GM18907 (cell line): ENCODE measurements at regions not wholly inside any gene's neighbourhood (a gene's known extent, or its start where the extent isn't known, plus 50 kb on each side); places are given as distances from the start of the nearest gene placed in this dataset.

Experiments used
- ATAC-seq: cut with Tn5 transposase; IDR thresholded peaks from one replicate; pipeline ENCODE4 v1.9.1; 2021; ENCODE audit warnings: mild to moderate bottlenecking, moderate library complexity; ENCODE audit not compliant: unreplicated experiment

DNA sequence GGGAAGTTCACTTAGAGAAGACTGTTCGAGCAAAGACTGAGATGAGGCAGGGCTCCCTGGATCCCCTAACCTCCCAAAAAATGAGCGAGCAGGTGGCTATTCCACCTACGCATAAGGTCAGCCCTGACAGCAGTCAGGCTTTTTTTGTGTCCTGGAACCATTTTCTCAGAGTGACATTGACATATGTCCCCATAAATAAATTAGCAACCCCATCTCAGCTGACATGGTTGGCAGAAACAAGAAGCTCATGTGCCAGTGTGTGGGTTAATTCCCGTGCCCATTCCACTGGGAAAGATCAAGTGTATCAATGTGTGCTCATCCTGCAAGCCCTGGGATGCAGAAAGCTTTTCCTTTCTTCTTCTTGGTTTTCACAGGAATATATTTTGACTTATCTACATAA lies 740.4 kb upstream of the CELF4 start:
- ATAC-seq, result no peak

DNA sequence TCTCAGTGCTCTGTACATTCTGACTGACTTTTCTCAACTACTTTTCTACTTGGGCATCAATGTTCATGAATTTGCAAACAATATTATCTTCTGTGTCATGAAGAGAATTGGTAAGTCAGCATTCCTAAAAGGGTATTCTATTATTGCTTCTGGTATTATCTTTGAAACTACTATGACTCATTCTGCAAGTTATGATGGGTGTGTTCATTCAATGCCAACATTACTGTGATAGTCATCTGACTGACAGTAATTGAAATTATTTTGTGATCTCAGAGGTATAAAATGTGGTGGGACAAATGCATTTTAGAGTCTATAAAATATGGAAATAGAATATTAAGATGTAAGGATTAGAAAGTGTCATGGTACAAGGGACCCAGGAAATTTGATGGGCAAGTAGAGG lies 736.0 kb upstream of the CELF4 start:
- ATAC-seq, result no peak

GRCh38 chr18:38297910-38298309 lies 732.3 kb upstream of the CELF4 start:
- no peak for ATAC-seq

GRCh38 chr18:38290229-38290628 lies 724.6 kb upstream of the CELF4 start:
- ATAC-seq, result no peak

- no peak for ATAC-seq
Observed at GRCh38 chr18:38284972-38285371, 719.4 kb upstream of the CELF4 start.

DNA sequence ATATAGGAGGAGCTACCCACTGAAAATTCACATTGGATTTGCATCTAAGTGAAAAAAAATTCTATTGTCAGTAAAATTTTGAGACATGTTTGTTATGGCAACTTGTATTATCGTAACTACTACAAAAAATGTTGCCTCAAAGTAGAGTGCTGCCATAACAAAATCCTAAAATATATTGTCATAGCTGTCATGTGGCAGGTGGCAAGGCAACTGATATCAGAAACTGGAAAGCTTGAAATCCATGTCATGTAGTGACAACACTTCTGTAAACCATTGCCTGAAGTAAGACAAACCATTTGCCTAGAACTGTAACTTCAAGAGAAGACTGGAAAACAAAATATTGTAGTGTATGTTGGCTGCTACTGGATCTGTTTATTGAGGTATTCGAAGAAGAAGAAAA lies 697.5 kb upstream of the CELF4 start:
- ATAC-seq, result no peak

GRCh38 chr18:38262661-38263060 lies 697.1 kb upstream of the CELF4 start:
- no peak for ATAC-seq

GRCh38 chr18:38257661-38258060 lies 692.1 kb upstream of the CELF4 start:
- no peak for ATAC-seq

GRCh38 chr18:38256366-38256765 lies 690.8 kb upstream of the CELF4 start:
- ATAC-seq, result no peak

GRCh38 chr18:38250971-38251370 lies 685.4 kb upstream of the CELF4 start:
- no peak for ATAC-seq

DNA sequence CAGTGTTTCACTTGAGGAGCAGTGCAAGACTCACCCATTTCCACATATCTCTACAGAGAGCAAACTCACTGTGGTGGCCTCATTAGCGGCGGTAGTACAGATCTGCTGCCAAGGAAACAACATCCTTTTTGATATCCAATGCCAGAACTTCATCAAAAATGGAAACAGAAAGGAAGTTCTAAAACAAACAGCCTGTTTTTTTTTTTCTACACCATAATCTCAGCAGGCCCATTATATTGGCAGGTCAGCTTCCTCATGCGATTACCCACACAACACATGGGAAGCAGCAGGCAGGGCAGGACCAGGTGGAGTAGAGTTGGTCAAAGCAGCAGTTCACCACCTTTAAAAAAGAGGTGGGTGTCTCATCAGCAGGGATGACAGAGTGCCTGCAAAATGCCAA lies 678.9 kb upstream of the CELF4 start:
- no peak for ATAC-seq

DNA sequence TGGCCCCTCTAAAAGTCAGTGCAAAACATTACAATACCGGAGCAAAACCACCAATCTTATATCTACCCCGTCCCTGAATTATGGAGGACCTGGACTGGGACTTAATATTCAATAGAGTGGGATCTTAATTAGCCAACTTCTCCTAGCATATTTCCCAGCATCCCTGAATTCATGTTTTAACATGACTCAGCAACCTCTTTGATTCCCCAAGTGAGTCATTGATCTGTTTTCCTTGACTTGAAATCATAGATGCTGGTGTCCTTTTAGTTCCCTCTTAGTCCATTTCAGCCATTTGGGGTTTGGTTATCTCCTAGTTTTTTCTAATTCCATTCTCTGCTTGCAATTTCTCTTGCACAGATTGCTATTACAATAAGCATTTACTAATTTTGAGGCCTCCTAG lies 677.7 kb upstream of the CELF4 start:
- no peak for ATAC-seq

DNA sequence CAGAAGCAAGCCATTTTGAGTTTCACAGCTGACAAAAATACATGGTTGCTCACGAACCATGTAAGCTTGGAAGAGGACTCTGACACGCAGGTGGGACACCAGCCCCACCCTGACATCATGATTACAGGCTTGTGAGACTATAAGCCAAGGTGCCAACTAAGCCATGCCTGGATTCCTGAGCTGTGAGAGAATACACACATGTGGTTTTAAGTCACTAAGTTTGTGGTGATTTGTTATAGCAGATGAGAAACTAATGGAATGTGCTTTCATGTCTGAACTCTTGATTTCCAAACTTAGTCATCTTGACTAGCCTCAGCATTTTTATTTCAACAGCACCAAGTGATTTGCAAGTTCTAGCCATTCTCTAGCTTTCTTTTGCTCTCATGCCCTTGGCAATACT lies 676.1 kb upstream of the CELF4 start:
- ATAC-seq, result no peak

DNA sequence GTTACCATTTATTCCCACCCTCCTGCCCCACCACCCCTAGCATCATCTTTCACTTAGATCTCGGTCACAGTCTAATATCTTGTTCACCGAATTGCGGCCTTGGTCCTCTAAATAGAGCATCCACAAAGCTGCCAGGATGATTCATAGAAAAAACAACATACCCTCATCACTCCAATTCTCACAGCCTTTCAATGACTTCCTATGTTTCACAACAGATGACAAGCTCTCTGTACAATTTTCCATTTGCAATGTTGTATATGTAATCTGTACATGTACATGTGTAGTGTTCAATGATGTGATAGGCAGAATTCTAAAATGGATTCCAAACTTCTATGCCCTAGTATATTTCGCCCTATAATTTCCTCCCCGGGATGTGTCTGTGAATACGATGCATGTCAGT lies 675.6 kb upstream of the CELF4 start:
- no peak for ATAC-seq

GRCh38 chr18:38239606-38240005 lies 674.0 kb upstream of the CELF4 start:
- ATAC-seq, result no peak

GRCh38 chr18:38237796-38238195 lies 672.2 kb upstream of the CELF4 start:
- no peak for ATAC-seq

DNA sequence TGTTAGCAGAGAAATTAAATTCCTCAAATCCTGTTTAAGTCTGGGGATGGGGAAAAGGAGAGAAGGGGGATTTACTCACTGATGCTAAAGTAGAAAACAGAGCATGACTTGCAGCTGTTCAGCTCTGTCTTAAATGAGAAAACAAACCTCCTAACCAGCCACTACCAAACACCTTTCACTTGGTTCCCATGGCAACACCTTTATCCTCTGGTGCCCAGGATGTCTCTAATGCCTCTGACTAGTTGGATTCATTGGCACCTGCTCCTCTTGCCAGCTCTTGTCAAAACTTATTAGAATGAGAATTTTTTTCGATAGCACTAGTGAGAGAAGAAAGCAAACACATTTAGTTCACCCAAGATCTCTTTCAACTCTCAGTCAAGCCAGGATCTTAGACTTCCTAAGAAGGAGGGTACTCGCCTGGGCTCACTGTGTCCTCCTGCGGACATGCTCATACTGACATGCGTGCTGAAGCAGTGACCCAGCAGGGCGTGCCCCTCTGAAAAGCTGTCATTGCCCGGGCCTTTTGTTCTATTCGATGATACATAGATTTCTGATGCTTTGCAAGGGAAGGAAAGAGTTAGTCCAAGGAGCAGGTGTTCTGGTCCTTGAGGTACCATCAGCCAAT lies 656.0 kb upstream of the CELF4 start:
- no peak for ATAC-seq

- no peak for ATAC-seq
Observed at GRCh38 chr18:38198956-38199355, 633.4 kb upstream of the CELF4 start.

DNA sequence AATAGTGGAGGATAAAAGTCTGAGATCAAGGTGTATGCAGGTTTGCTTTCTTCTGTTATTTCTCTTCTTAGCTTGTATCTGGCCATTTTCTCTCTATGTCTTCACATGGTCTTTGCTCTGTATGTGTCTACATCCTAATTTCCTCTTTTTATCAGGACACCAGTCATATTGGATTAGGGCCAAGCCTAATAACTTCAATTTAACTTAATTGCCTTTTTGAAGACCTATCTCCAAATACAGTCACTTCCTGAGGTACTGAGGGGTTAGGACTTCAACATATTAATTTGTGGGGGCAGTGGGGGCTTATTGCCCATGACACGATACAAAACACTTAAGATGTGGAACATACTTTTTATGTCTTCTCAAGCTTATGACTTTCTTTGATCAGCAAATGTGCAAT lies 632.9 kb upstream of the CELF4 start:
- ATAC-seq, result no peak

GRCh38 chr18:38186491-38186890 lies 620.9 kb upstream of the CELF4 start:
- no peak for ATAC-seq

DNA sequence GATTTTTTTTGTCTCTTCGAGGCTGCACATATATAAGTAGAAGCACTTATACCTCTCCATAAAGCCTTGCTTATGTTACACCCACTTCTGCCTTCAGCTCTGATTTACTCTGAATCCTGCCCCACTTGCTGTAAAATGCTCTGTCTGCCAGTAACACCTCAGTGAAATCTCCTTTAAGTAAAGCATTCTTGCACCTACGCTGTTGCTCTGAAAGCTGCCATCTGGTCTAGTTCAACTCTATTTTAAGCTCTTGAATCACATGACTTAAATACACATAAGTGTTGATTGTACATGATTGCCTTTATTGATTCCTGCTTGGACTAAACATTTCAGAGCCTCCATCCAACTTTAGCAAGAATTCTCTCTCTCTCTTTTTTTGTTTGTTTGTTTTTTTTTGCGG lies 609.0 kb upstream of the CELF4 start:
- no peak for ATAC-seq

GRCh38 chr18:38174173-38174572 lies 608.6 kb upstream of the CELF4 start:
- ATAC-seq, result no peak

- no peak for ATAC-seq
Observed at GRCh38 chr18:38170845-38171244, 605.2 kb upstream of the CELF4 start.

DNA sequence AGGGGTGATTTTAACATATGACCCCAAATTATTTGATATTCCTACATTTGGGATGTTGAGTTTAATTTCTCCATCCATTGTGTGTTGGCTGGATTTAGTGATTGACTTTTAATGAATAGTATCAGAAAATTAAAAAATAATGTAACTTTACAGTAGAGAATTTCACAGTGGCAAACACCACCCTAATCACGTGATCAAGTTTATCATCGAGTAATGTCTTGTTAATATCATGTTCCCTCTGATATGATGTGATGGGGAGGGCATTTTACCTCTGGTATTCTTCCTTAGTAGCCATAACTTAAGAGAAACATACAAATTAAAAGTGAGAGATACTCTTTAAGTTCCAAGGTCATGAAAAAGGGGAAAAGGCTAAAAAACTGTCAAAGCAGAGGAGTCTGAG lies 602.0 kb upstream of the CELF4 start:
- no peak for ATAC-seq
